HG02623 (cell line): ENCODE measurements at regions not wholly inside any gene's neighbourhood (a gene's known extent, or its start where the extent isn't known, plus 50 kb on each side); places are given as distances from the start of the nearest gene placed in this dataset.

Source experiments
- ATAC-seq: cut with Tn5 transposase; IDR thresholded peaks from one replicate; pipeline ENCODE4 v1.9.1; 2021; ENCODE audit warnings: moderate library complexity; ENCODE audit not compliant: unreplicated experiment

DNA sequence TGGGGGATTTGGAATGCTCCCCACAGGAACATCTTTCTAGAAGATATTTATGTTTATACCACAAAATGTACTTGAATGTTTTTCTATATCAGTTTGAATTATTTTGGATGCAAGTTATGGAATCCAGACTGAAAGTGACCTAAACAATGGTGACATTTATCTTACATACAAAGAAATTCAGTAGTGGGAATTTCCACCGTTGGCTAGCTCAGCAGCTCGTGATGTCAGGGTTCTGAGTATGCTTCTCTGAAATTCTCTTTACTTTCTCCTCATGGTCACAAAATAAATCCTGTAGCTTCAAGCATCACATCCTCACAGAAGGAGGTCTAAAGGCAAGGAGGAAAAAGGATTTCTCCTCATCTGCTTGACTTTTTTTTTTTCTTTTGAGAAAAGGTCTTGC lies 105.3 kb downstream of the AKAIN1 start:
- ATAC-seq: no peak

DNA sequence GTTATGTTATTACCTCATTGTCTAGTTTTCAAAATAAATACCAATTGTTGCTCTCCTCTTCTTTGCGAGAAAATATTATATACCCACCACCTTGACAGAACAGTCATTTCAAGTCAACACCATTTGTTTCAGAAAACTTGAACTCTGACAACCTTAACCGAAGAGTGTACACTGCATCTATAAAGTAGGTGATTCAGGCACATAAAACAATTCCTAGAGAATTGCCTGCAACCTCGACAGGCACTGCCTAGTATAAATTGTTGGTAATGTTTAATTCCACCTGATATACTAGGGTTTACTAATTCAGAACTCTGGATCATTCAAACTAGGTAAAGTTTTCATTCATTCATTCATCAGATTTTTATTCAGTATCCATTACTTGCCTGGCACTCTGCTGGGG lies 121.8 kb downstream of the AKAIN1 start:
- ATAC-seq: no peak

- peak; percentile 55 for ATAC-seq
Measured at GRCh38 chr18:5073026-5073944, 123.8 kb downstream of the AKAIN1 start.

GRCh38 chr18:5068851-5069250 lies 128.2 kb downstream of the AKAIN1 start:
- no peak for ATAC-seq

DNA sequence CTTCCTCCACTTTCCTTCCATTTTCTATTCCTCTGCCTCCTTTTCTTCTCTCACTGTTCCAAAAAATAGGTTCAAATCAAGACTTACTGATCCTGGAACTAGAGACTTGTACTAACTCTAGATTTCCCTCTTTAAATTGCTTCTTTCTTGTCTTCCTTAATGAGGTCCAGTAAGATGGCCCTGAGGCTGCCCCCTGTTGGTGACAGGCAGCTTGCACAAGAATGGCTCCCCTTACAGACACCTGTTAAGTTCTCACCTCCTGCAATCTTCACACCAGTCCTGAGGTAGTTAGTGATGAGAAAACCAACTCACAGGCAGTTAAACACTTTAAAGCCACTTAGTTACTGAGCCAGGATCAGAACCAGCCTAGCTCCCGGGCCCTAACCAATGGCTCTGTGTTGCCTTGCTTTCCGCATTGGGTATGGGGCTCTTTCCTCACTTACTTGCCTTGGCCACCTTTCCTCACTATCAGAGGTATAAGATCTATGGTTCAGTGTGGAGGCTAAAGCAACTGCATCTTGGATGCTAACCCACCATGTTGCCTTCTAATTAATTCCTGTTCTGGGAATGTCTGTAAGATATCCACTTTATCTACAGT lies 130.6 kb downstream of the AKAIN1 start:
- peak; percentile 41 for ATAC-seq

GRCh38 chr18:5065615-5066014 lies 131.4 kb downstream of the AKAIN1 start:
- ATAC-seq: no peak

DNA sequence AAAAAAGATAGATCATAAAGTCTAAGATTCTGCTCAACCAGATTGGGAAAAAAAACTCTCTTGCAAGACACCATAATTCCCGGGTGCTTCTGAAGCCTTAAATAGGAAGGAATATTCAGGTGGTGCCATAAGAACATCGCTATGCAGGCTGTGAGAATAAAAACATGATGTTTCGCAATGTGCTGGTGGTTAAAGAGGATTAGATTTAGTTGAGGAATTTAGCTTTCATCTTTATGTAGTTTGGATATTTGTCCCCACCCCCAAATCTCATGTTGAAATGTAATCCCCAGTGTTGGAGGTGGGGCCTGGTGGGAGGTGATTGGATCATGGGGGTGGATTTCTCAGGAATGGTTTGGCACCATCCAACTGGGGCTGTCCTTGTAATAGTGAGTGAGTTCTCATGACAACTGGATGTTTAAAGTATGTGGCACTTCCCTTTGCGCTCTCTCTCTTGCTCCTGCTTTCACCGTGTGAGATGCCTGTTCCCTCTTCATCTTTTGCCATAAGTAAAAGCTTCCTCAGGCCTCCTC lies 132.2 kb downstream of the AKAIN1 start:
- ATAC-seq: no peak

GRCh38 chr18:5061785-5062184 lies 135.3 kb downstream of the AKAIN1 start:
- no peak for ATAC-seq

GRCh38 chr18:5060543-5060942 lies 136.5 kb downstream of the AKAIN1 start:
- ATAC-seq: no peak

- no peak for ATAC-seq
Measured at GRCh38 chr18:5059696-5060032, 137.4 kb downstream of the AKAIN1 start.

DNA sequence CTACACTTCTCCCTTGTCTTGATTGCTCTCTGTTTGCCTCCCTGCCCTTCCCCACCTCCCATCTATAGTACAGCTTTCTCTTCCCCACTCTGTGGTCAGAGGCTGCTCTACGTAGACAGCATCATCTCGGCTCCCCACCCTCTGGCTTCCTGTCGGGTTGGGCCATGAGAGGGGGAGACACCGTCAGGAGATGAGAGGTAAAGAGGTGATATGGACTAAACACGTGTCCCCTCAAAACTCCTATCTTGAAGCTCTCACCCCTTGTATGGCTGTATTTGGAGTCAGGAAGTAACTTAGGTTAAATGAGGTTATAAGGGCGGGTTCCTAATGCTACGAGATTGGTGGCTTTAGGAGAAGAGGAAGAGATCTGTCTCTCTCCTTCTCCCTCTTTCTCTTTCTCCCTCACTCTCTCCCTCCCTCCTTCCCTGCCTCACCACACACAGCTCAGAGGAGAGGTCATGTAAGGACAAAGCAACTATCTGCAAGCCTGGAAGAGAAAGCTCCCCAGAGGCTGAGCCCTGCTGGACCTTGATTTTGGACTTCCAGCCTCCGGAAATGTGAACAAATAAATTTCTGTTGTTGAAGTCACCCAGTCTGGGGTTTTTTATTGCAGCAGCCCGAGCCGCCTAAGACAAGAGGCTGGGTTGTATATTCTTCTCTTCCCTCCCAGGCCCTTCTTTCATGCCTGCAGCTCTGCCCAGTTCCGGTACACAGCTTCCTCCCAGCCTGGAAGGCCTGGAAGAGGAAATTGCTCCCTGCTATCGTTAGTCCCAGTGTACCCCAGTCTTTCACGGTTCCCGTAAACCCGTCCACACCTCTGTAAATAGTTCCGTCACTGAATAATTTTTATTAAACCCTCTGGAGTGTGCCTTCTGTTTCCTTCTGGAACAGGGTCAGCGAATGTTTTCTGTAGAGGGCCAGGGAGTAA lies 138.0 kb downstream of the AKAIN1 start:
- ATAC-seq: no peak

DNA sequence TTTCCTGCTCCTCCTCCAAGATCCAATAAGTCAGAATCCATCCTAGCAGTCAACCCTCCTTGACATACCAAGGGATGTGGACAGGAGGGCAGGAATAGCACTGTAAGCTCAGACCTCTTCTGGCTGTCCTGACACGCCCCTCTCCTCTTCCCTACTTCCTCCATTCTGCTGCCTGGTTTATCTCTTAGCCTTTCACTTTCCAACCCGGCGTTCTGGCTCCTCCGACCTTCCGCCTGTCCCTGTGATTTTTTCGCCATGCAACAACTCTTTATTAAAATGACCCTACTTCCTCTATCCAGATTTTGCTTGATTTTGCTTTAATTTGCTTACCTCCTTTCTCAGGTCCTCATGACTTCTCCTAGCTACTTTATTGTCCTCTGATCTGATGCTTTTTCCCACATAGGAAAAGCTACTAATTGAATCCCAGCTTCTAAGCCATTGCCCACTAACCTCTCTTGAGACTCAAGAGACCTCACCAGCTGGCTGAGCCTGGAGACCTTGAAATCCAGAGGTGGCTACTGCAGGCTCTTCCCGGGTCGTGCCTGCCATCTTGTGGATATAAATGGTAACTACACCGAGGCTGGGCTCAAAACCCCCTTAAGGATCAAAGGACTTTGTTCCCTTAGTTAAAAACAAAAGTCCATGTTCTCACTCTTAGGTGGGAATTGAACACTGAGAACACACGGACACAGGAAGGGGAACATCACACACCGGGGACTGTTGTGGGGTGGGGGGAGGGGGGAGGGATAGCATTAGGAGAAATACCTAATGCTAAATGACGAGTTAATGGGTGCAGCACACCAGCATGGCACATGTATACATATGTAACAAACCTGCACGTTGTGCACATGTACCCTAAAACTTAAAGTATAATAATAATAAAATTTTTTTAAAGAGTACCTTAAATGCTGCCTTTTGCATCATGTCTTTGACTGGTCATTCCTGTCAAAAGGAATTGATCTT lies 139.4 kb downstream of the AKAIN1 start:
- peak; percentile 69 for ATAC-seq

- no peak for ATAC-seq
Measured at GRCh38 chr18:5052491-5052890, 144.6 kb downstream of the AKAIN1 start.

- ATAC-seq: no peak
Measured at GRCh38 chr18:5051207-5051606, 145.8 kb downstream of the AKAIN1 start.

GRCh38 chr18:5049124-5049523 lies 147.9 kb downstream of the AKAIN1 start:
- no peak for ATAC-seq

GRCh38 chr18:5040476-5040875 lies 156.6 kb downstream of the AKAIN1 start:
- no peak for ATAC-seq

- ATAC-seq: no peak
Measured at GRCh38 chr18:5036523-5036922, 160.5 kb downstream of the AKAIN1 start.

DNA sequence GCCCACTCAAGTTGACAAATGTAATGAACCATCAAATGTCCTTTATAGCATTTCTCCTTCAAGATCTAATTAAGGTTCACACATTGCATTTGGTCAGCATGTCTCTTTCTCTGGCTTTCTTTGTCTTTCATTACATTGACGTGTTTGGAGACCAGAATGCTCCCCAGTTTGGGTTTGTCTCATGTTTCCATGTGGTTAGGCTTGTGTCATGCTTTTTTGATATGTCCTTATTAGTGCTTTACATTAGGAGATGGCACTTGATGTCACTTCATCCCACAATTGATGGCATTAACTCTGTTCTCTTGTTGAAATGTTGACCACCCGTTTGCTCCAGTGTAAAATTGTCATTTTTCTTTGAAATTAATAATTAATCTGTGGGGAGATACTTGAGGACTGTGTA lies 165.8 kb downstream of the AKAIN1 start:
- no peak for ATAC-seq

GRCh38 chr18:5030636-5031035 lies 166.4 kb downstream of the AKAIN1 start:
- no peak for ATAC-seq

- no peak for ATAC-seq
Measured at GRCh38 chr18:5029592-5029991, 167.5 kb downstream of the AKAIN1 start.
